ELF-1 (cell line): ENCODE measurements at regions not wholly inside any gene's neighbourhood (a gene's known extent, or its start where the extent isn't known, plus 50 kb on each side); places are given as distances from the start of the nearest gene placed in this dataset.

Experiments used
- DNase-seq: peaks from one replicate; pipeline ENCODE4 v3.0.0-alpha.2; 2016; ENCODE audit warnings: low read depth, low spot score

DNA sequence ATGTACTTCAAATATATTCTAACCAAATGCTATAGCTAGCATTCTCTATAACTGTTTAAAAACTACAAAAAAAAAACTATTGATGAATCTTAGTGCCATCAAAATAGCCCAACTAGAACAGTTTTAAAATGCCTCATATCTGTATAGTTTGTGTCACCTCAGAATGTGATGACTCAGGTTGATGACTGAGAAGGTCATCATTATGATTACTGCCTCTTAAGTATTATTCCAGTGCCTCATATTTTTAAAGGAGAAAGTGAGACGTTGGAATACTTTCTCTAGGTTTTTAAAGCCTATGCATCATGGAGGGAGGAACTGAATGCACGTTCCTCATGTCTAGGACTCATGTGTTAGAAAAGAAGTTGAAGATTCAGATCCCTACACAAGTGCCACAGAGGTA is 88.2 kb downstream of the TMA16 start:
- DNase-seq: no peak

DNA sequence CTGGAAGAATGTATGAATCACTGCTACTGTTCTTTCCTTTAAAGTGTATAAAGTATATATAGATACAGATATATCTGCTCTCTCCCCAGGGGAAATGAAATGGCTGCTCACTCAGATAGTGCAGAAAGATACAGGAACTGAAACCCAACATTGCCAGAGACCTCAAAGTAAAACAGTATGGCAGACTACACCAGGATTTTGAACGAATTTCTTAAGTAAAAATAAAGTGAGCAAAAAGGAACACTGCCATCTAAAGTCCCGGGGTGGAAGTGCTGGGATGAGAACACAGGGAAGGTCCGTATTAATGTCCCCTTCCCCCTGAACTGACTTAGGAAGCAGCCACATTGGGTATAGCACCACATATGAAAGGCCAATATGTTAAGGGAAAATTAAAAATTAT is 93.4 kb downstream of the TMA16 start:
- peak; percentile 3 for DNase-seq

DNA sequence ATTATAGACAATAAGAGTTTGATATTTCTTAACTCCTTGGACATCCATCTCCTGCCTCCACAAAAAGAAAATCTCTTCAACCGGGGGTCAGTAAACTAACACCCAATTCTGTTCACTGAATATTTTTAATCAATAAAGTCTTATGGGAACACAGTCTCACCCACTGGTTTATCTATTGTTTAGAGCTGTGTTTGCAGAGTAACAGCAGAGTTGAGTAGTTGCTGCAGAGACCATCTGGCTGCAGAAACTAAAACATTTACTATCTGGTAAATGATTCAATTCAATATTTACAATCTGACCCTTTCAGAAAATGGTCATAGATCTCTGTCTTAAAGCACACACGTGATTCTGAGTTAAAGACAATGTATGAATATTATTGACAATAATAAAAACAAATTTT is 94.0 kb downstream of the TMA16 start:
- no peak for DNase-seq

DNA sequence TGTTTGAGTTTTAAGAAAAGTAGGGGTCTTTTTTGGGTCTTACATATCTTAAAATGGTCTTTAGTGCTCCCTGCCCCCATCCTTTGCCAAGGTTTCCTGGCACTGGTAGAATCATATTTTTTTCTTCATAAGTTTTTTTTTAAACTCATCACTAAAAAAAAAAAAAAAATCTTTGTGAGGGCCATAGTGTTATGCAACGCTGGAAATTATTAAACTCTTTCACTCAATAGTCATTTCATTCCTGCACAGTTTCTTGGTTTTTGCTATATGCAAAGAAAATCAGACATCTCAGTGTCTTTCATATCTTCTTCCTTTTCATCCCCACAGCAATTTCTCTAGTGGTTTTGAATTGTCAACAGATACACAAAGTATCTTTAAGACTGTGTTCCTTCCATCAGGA is 95.6 kb downstream of the TMA16 start:
- DNase-seq: no peak

DNA sequence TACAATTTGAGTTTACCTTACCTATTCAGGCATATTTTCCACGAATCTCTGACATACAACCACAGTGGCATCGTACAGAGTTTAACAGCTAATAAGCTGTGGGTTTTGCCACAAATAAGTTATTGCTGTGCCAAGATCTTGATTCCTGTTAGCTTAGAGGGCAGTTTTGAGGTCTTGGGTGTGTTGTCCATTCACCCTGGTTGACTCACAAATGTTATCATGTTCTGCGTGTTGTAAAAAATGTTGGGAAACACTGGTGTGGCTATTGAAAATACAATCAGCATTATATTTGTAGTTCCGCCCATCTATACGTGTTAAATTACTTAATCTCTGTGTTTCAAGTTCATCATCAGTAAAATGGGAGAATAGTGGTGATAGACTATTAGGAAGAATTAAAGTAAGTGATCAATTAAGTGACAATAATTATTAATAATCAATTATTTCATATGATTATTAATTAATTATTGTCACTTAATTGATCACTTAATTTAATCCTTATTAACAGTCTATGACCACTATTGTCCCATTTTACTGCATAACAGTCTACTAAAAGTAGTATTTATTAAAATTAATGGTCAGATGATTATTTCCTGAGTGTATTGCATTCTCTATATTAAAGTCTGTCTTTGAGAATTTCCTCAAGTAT is 96.3 kb downstream of the TMA16 start:
- DNase-seq: no peak

DNA sequence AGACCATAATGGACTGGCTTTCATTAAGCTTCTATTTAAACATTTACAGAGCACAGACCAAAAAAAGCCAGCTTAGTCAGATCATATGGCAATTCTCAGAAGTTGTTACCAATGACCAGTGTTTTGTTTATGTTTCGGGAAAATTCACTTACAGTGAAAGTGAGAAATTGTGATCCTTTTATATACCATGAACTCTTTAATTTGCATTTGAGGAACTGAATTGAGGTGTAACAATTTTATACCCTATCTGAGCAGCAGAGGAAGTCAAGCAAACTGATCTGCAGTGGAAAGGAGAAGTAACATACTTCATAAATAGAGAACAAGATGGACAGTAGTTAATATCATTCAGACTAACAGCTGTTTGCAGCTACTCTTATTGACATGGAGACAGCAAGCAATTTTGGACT is 97.1 kb downstream of the TMA16 start:
- DNase-seq: no peak

DNA sequence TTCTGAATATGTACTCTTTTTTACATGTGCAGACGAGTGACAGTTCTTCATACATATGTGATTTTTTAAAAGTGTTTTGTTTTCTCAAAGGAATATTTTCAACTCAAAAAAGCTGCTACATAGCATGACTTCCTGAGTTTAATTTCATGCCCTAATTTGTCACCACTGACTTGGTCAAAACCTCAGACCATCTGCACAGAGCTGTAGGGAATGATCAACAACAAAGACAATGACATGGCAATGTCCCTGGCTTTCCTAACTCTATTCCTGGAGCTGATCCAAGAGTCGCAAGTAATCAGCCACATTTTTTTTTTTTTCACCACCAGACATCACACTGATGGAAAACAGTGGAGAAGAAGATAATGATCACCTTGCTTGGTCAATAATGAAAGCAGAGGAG is 97.7 kb downstream of the TMA16 start:
- DNase-seq: no peak

DNA sequence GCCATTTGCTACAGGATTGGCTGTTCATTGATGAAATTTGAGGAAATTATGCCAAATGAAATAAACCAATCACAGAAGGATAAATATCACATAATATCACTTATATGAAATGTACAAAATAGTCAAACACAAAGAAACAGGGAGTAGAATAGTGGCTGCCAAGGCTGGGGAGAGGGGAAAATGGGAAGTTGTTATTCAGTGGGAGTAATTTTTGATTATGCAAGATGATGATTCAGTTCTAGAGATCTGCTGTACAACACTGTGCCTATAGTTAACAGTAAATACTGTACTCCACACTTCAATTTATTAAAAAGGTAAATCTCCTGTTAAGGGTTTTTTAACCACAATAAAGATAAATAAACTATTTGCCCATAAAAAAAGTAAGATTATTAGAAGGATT is 101.1 kb downstream of the TMA16 start:
- DNase-seq: no peak

DNA sequence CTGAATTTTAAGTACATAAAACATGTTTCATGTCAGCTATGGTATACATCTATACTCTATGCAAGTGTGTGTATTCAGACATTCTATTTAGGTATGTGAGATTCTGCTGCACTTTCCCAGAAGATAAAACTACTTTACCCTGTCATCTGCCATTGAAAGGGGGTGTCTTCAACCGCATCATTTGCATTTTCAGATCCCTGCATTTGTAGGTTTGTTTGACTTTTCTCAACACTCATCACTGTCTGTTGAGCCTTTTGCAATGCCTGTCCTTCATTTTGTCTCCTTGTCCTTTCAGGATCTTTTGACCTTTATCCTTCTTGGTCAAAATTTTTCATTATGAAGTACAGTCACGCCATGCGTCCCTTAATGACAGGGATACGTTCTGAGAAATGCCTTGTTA is 103.5 kb downstream of the TMA16 start:
- no peak for DNase-seq

DNA sequence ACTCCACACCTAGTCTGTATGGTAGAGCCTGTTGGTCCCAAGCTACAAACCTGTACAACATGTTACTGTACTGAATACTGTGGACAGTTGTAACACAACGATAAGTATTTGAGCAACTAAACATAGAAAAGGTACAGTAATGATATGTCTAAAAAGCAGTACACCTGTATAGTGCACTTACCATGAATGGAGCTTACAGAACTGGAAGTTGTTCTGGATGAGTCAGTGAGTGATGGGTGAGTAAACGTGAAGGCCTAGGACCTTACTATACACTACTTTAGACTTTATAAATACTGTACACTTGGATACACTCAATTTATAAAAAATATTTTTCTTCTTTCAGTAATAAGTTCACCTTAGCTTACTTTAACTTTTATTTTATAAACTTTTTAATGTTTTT is 104.0 kb downstream of the TMA16 start:
- DNase-seq: no peak

DNA sequence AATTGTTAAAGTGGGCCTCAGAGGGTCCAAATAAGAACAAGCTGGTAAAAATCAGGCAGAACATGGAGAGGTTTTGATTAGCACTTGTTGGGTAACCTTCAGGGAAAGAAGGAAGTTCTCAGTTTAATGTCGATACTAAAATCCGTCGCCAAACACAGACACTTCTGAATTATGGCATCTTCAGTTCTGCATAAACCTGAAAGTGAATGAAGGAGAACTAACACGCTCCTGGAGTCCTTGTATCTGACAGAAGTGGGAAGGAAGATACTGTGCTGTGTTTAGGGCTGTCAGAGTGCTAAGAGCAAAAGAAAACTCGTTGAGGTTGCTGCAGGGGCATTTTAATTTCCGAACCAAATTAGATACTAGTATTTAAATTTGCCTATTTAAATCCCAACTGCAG is 106.2 kb downstream of the TMA16 start:
- DNase-seq: no peak

DNA sequence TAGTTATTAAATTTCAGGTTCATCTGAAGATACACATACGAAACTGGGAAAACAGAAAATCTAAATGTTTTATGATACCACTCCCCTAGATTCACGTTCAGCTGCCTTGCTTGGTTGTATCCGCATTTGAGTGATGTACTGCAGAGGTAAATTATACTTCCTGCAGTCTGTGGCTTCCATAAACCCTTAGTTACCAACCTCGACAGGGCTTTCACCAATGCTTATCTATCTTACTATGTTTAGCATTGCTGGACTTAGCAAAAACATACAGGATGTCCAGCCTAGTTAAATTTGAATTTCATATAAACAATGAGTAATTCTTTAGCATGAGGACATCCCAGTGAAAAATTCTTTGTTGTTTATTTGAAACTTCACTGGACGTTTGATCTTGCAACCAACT is 108.8 kb downstream of the TMA16 start:
- DNase-seq: no peak

DNA sequence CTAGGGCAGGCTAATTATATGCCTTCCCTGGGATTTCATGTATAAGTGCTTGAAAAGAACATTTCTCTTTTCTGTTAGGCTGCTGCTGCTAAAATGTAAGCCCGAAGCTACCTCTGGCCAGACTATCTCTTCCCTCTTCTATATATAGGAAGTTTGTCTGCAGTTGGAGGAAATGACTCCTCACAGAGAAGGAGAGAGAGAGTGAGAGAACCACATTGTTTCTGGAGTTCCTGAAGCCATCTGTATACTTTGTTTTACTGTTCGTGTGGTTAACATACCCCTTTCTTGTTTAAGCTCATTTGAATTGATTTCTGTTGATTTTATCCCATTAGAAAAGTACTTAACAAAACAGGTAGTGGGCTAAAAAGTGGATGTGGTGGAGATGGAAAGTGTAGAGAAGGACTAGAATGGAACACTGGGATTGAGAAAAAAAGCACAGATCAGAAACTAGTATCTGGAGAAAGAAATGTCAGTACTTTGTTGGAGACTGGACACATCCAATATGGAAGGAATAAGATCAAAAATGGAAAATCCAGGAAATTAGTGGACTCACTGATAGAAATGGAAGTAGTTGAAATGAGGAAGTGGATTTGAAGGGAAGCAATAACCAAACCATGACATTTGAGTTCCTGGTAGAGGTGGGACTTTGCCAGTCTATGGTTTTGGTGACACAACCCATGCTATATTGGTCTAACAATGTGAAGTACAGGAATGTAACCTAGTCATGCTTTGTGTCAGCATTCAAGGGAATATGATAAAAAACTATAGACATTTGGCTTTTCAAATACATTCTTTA is 112.6 kb downstream of the TMA16 start:
- no peak for DNase-seq

DNA sequence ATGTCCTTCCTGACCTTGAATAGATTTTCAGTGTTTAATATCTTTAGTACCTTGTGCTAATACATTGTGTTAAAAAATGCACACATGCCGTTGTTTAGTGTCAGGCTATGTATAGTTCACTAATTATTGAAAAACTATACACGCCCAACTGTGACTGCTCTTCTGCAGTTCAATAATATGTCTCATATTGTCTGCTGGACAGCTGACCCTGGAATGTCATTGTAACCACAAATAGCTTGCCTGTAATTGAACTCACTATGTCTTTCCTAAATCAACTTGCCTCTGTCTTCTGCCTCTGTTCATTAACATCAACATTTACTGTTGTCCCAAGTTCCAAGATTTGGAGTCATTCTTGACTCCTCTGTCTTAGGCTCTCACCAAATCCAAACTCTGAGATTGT is 114.5 kb downstream of the TMA16 start:
- DNase-seq: no peak

DNA sequence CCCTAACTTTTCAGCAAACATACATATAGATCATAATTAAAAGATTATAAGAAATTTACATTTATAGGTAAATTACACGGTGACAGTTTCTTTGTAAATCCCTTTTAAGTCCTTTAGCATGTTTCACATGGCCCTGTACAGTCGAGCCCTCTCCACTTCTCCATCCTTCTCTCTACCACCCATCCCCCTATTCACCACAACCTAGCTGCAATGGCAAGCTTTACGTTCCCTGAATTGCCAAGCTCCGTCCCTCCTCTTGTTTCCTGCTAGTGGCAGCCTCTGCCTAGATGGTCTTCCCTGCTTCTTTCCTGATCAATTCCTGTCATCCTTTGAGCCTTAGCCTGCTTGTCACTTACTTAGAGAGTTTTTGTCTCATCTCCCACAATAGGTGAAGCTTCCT is 116.2 kb downstream of the TMA16 start:
- DNase-seq: no peak

DNA sequence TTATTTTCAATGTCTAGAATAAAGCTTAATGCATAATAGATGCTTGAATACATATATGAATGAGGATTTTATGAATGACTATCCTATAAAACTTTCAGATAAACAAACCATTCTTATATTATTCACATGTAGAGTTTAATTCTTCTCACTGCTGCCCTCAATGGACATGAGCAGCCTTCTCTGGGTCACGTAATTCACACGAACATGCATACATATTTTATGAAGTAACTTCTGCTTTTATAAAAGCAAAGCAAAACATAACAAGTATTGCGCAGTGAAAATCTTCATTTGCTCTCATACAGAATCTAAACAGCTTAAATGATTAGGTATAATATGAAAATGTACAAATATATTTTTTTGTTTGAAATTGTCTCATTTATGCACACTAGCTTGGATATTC is 116.7 kb downstream of the TMA16 start:
- no peak for DNase-seq

DNA sequence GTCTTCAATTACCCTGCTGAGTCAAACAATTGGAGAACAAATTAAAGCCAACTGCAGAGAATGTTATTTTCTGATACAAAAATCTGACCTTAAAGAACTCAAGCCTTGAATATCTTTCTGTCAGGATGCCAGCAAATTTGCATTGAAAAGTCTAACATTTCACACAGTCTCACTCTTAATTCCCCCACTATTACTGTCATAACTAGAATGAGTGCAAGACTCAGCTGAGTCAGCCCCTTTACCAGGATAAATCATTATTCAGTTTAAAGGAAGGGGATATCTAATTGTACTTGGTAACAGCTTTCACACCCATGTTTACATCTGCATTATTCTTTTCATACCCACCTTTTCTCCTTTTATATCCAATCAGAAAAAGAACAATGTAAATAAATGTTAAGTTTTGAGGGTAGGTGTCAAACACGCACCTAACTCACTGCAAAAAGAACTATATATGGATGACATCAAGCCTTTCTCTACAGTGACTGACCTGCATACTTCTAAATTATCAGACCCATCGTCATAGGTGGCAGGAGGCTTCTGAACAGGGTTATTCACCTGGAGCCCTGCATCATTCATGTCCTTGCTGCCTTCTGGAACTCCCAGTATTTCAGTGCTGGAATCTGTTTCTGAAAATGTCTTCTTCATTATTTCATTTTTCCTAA is 117.4 kb downstream of the TMA16 start:
- DNase-seq: no peak

DNA sequence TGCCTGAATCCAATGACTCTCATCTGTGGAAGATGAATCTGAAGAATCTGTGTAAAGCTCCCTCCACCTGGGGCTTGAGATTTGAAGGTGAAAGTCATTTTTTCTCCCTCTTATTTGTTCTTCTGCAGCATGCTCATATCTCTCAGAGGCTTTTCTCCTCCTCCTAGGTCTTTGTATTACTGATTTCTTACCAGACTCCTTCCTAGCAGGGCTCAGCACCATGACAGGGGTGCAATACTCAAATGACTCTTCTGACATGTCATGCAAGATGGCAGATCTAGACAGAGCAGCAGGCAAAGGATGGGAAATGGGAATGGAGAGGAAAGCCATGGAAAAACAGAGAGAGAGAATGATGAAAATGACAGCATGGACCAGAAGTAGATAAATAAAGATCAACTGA is 118.3 kb downstream of the TMA16 start:
- DNase-seq: no peak

DNA sequence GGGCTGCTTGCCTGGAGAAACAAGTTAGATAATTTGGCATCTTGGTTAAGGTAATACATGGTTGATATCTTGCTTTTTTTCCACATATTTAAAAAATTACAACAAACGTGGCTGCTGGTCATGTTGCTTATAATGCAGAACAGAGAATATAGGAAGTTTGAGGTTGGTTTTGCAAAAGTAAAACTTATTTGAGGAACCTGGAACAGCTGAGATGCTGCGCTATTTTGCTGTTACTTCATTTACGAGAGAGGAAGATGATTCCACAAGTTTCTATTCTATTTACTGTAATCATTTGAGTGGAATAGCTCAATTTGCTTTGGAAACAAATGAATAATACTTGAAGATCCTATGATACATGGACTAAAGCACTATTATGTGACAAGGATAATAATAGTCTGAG is 118.9 kb downstream of the TMA16 start:
- no peak for DNase-seq

DNA sequence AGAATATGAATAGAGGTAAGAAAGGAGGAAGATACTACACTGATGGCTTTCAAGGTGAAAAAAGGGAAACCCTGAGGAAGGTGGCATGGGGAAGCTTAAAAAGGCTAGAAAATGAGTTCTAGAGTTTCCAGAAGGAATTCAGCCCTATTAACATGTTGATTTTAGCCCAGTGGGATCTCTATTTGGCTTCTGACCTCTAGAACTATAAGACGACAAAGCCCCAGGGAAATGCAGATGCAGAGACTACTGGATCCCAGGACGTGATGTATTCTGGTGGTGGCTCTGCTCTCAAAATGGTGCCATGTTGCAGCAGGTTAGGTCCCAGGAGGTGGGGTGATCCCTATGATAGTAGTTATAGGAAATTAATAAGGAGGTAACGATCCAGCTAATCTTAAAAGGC is 120.4 kb downstream of the TMA16 start:
- DNase-seq: peak; percentile 2

DNA sequence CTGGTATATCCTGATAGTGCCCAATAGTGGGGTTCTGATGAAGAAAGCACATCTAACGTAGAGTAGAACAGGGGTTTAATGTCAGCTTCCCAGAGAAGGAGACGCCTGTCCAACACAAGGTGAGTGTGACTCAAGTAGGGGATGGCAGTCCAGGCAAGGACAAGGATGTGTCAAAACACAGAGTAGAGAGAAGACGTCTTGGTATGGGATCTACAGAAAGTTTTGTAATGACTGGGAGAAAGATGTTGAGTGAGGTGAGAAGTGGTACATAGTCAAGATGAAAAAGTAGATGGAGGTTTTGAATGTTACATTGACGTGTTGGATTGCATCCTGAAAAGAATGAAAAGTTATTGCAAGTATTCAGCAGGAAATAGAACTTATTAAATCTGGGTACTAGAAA is 124.4 kb downstream of the TMA16 start:
- DNase-seq: no peak

DNA sequence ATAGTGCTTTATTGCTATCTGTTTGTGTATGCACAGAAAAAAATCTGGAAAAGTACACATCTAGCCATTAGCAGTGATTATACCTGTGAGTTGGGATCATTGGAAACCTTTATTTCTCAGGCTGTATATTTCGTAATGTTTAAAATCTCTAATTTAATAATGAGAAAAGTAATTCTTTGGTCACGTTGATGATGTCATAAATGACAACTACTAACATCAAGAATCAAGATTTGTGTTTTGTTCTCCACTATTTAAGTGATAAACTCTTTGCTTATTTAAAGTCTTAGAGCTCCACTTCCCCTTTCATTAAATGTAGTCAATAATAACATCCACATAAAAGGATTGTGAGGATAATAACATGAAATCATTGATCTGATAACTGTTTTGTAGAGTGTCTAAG is 126.2 kb downstream of the TMA16 start:
- DNase-seq: no peak

DNA sequence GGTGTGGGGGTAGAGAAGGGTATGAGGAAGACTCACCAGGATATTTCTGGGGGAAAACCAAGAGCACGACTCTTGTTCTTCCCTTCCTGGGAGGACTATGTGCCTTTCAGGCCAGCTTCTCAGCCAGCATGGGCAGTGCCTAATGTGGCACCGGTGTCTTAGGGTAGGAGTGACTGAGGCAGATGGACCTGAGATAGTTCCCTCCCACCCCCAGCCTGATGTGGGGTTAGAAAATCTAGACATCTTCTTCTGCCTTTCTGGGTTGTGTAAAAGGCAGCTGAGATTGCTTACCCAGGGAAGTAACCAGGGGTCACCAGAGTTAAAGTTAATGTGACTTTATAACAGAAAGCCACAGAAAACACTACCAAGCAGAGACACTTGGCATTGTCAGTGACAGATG is 127.3 kb downstream of the TMA16 start:
- DNase-seq: no peak
